Lower leg skin (tissue), 3 donors: ENCODE measurements at regions not wholly inside any gene's neighbourhood (a gene's known extent, or its start where the extent isn't known, plus 50 kb on each side); places are given as distances from the start of the nearest gene placed in this dataset.

Source experiments
- CTCF ChIP-seq, 3 donors: fragments of 450-650 bp; IDR thresholded peaks; one replicate each; pipeline ENCODE4 v1.5.1; 2016; ENCODE audit warnings: antibody characterized with exemption in 3 of 3, mild to moderate bottlenecking in 3 of 3, moderate library complexity in 2 of 3
- POLR2A ChIP-seq, 2 donors: fragments of 450-650 bp; IDR thresholded peaks; one replicate each; pipeline ENCODE4 v1.6.1; 2016 to 2017; ENCODE audit warnings: antibody characterized with exemption in 2 of 2, mild to moderate bottlenecking in 1 of 2, moderate library complexity in 1 of 2

- TF ChIP-seq CTCF (IDR thresholded peaks at IDR 0.05) (no peak), POLR2A (IDR thresholded peaks at IDR 0.05) (no peak)
These were observed 756.3 kb downstream of the INHBA start for GRCh38 chr7:40946549-40946948.
